Tibial nerve (tissue), 4 donors: ENCODE measurements at regions not wholly inside any gene's neighbourhood (a gene's known extent, or its start where the extent isn't known, plus 50 kb on each side); places are given as distances from the start of the nearest gene placed in this dataset.
A peak's percentile ranks its signal among the peaks of the same experiment; 100 is the strongest.

Experiments used
- DNase-seq, 2 donors: peaks; one replicate each; pipeline ENCODE4 v3.0.0-alpha.2; 2019; ENCODE audit warnings: low spot score in 2 of 2
- H3K27ac ChIP-seq, 4 donors: fragments of 200-600 bp; sonication (generic) in 3 of 4; one replicate each; pipeline ENCODE4 v1.5.1; 2017 to 2019; ENCODE audit warnings: mild to moderate bottlenecking in 1 of 4
- H3K27me3 ChIP-seq, 2 donors: fragments of 200-600 bp; sonication (generic) in 1 of 2; one replicate each; pipeline versions ENCODE4 v1.5.1 to v1.6.0; 2017 to 2019
- H3K36me3 ChIP-seq, 3 donors: fragments of 200-600 bp; sonication (generic); one replicate each; pipeline ENCODE4 v1.5.1; 2018 to 2019
- H3K4me1 ChIP-seq, 4 donors: fragments of 200-600 bp; sonication (generic) in 3 of 4; one replicate each; pipeline ENCODE4 v1.5.1; 2017 to 2019
- H3K4me3 ChIP-seq, 4 donors: fragments of 200-600 bp; sonication (generic) in 3 of 4; one replicate each; pipeline ENCODE4 v1.5.1; 2017 to 2019; ENCODE audit warnings: mild to moderate bottlenecking in 1 of 4, moderate library complexity in 1 of 4
- H3K9me3 ChIP-seq, 4 donors: fragments of 200-600 bp; sonication (generic) in 3 of 4; one replicate each; pipeline ENCODE4 v1.5.1; 2017 to 2019
- CTCF ChIP-seq, 5 experiments: fragments of 200-600 bp in 3 of 5; fragments of 450-650 bp in 2 of 5; sonication (generic) in 3 of 5; IDR thresholded peaks; one replicate each; pipeline ENCODE4 v1.5.1; 2016 to 2019; ENCODE audit warnings: antibody characterized with exemption in 5 of 5, mild to moderate bottlenecking in 3 of 5, moderate library complexity in 2 of 5
- EP300 ChIP-seq, 2 donors: sonication (generic); formaldehyde crosslinking; IDR thresholded peaks; one replicate each; pipeline ENCODE4 v1.6.1; 2017; ENCODE audit warnings: antibody characterized with exemption in 2 of 2, mild to moderate bottlenecking in 1 of 2
- POLR2A ChIP-seq, 2 donors: fragments of 450-650 bp; IDR thresholded peaks; one replicate each; pipeline ENCODE4 v1.6.1; 2017; ENCODE audit warnings: antibody characterized with exemption in 2 of 2, mild to moderate bottlenecking in 2 of 2, moderate library complexity in 2 of 2
- WGBS, 2 donors: methylation state at CpG; one replicate each; pipeline ENCODE4 v1.1.5; 2018; 5-methylcytosine and 5-hydroxymethylcytosine counted together

- Histone ChIP-seq H3K4me3 (no peak overlapping the region), H3K27me3 (no peaks in the 10 kb centered on the region), H3K36me3 (no peaks in the 10 kb centered on the region), H3K27ac (peak overlapping the region in 2 of 4 donors; percentile 53 to 72), H3K4me1 (peaks cover 0 to 18% (median 3%) of the 10 kb centered on the region in 4 donors), H3K9me3 (no peaks in the 10 kb centered on the region)
- DNase-seq = no peak
- TF ChIP-seq EP300 (IDR thresholded peaks at IDR 0.05) (no peak), POLR2A (IDR thresholded peaks at IDR 0.05) (no peak), CTCF (IDR thresholded peaks at IDR 0.05) (no peak)
These were observed 1307.9 kb downstream of the UQCRFS1 start for GRCh38 chr19:27905074-27905473.

- Histone ChIP-seq H3K9me3 (no peaks in the 10 kb centered on the region), H3K4me1 (peaks cover 0 to 13% (median 3%) of the 10 kb centered on the region in 4 donors), H3K36me3 (no peaks in the 10 kb centered on the region), H3K4me3 (no peak overlapping the region), H3K27ac (no peak overlapping the region), H3K27me3 (no peaks in the 10 kb centered on the region)
- no peak for TF ChIP-seq POLR2A (IDR thresholded peaks at IDR 0.05)
- no peak for TF ChIP-seq EP300 (IDR thresholded peaks at IDR 0.05)
- TF ChIP-seq CTCF (IDR thresholded peaks at IDR 0.05) = no peak
- no peak for DNase-seq
- 85 to 89% methylated on average over 3 of the region's 3 CpGs for WGBS, 2 donors
These were observed 1311.9 kb downstream of the UQCRFS1 start for GRCh38 chr19:27901078-27901477.

- no peaks in the 10 kb centered on the region for H3K36me3 ChIP-seq
- no peak overlapping the region for H3K27ac ChIP-seq
- TF ChIP-seq CTCF (IDR thresholded peaks at IDR 0.05) (no peak), EP300 (IDR thresholded peaks at IDR 0.05) (no peak), POLR2A (IDR thresholded peaks at IDR 0.05) (no peak)
- DNase-seq = no peak
- no peaks in the 10 kb centered on the region for H3K27me3 ChIP-seq
- no peak overlapping the region for H3K4me3 ChIP-seq
- H3K4me1 ChIP-seq = no peaks in the 10 kb centered on the region
- 85 to 86% methylated on average over 1 of the region's 1 CpG for whole genome bisulfite sequencing, 2 donors
- H3K9me3 ChIP-seq = no peaks in the 10 kb centered on the region
These were observed 1316.9 kb downstream of the UQCRFS1 start for GRCh38 chr19:27896091-27896490.

GRCh38 chr19:27894906-27895754, 1317.8 kb downstream of the UQCRFS1 start:
- Histone ChIP-seq H3K27ac (no peak overlapping the region), H3K9me3 (no peaks in the 10 kb centered on the region), H3K4me1 (no peaks in the 10 kb centered on the region), H3K4me3 (no peak overlapping the region), H3K27me3 (no peaks in the 10 kb centered on the region), H3K36me3 (no peaks in the 10 kb centered on the region)
- DNase-seq = no peak
- 76 to 80% methylated on average over 12 of the region's 12 CpGs for WGBS, 2 donors
- TF ChIP-seq CTCF (IDR thresholded peaks at IDR 0.05) (no peak), POLR2A (IDR thresholded peaks at IDR 0.05) (no peak), EP300 (IDR thresholded peaks at IDR 0.05) (no peak)

- H3K4me1 ChIP-seq = no peaks in the 10 kb centered on the region
- no peak overlapping the region for H3K27ac ChIP-seq
- WGBS, 2 donors = 81 to 84% methylated on average over 2 of the region's 2 CpGs
- H3K9me3 ChIP-seq = no peaks in the 10 kb centered on the region
- no peaks in the 10 kb centered on the region for H3K27me3 ChIP-seq
- H3K36me3 ChIP-seq = no peaks in the 10 kb centered on the region
- H3K4me3 ChIP-seq = no peak overlapping the region
- TF ChIP-seq POLR2A (IDR thresholded peaks at IDR 0.05) (no peak), CTCF (IDR thresholded peaks at IDR 0.05) (no peak), EP300 (IDR thresholded peaks at IDR 0.05) (no peak)
- no peak for DNase-seq
These were observed 1320.5 kb downstream of the UQCRFS1 start for GRCh38 chr19:27892500-27892899.
